22Rv1 (cell line): ENCODE measurements at regions not wholly inside any gene's neighbourhood (a gene's known extent, or its start where the extent isn't known, plus 50 kb on each side); places are given as distances from the start of the nearest gene placed in this dataset.

Source experiments
- CTCF ChIP-seq: fragments of 450-650 bp; IDR thresholded peaks from 2 replicates; pipeline ENCODE4 v1.5.1; 2017; ENCODE audit warnings: mild to moderate bottlenecking
- ZFX ChIP-seq: fragments of 450-650 bp; IDR thresholded peaks from 2 replicates; pipeline ENCODE4 v1.6.1; 2017; ENCODE audit warnings: antibody characterized with exemption, borderline replicate concordance

- TF ChIP-seq CTCF (no peak), ZFX (no peak)
Observed at GRCh38 chr17:14762736-14763479, 462.0 kb downstream of the HS3ST3B1 start.
